Adrenal gland (tissue), 5 donors: ENCODE measurements at regions not wholly inside any gene's neighbourhood (a gene's known extent, or its start where the extent isn't known, plus 50 kb on each side); places are given as distances from the start of the nearest gene placed in this dataset.

Experiments
- POLR2A ChIP-seq, 2 donors: fragments of 450-650 bp; IDR thresholded peaks; one replicate each; pipeline ENCODE4 v1.6.1; 2017; ENCODE audit warnings: antibody characterized with exemption in 2 of 2, mild to moderate bottlenecking in 2 of 2, moderate library complexity in 1 of 2
- TF ChIP-seq, protein P1 (sequence below), 6 experiments: fragments of 450-650 bp in 4 of 6; fragments of 200-600 bp in 2 of 6; sonication (generic) in 1 of 6; IDR thresholded peaks; 1 replicate in 5 of 6; 2 replicates in 1 of 6; pipeline versions ENCODE4 v1.5.1 to v1.8.0; 2016 to 2021; ENCODE audit warnings: antibody characterized with exemption in 6 of 6, mild to moderate bottlenecking in 2 of 6, moderate library complexity in 1 of 6
- donor health status: DM: no; HTN: no; CAD: no.

DNA sequence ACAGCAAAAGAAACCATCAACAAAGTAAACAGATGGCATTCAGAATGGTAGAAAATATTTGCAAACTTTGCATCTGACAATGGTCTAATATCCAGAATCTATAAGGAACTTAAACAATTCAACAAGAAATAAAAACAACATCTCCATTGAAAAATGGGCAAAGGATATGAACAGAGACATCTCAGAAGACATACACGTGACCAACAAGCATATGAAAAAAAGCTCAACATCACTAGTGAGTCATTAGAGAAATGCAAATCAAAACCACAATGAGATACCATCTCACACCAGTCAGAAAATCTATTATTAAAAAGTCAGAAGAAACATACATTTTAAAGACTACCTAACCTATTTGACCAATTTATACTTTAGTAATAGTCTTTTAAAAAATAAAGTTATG, 571.3 kb upstream of the NRG3 start:
- TF ChIP-seq POLR2A (IDR thresholded peaks at IDR 0.05) = no peak
- TF ChIP-seq, protein P1, sequence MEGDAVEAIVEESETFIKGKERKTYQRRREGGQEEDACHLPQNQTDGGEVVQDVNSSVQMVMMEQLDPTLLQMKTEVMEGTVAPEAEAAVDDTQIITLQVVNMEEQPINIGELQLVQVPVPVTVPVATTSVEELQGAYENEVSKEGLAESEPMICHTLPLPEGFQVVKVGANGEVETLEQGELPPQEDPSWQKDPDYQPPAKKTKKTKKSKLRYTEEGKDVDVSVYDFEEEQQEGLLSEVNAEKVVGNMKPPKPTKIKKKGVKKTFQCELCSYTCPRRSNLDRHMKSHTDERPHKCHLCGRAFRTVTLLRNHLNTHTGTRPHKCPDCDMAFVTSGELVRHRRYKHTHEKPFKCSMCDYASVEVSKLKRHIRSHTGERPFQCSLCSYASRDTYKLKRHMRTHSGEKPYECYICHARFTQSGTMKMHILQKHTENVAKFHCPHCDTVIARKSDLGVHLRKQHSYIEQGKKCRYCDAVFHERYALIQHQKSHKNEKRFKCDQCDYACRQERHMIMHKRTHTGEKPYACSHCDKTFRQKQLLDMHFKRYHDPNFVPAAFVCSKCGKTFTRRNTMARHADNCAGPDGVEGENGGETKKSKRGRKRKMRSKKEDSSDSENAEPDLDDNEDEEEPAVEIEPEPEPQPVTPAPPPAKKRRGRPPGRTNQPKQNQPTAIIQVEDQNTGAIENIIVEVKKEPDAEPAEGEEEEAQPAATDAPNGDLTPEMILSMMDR (IDR thresholded peaks at IDR 0.05) = no peak
